ENCODE measurements at regions not wholly inside any gene's neighbourhood (a gene's known extent, or its start where the extent isn't known, plus 50 kb on each side); places are given as distances from the start of the nearest gene placed in this dataset.
"Not testable (repeated sequence)": the region's sequence is repeated elsewhere in the genome, so short reads cannot be mapped to it uniquely, and the experiment has no call there.

DNA sequence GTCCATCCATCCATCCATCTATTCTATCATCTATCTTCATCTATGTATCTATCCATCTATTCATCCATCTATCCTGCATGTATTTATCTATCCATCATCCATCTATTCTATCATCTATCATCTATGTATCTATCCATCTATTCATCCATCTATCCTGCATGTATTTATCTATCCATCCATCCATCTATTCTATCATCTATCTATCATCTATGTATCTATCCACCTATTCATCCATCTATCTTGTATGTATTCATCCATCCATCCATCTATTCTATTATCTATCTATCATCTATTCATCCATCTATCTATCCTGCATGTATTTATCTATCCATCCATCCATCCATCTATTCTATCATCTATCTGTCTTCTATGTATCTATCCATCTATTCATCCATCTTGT, 65.9 kb upstream of the PPP2R3B start:
- Histone ChIP-seq H3K36me3 (no peaks in the 10 kb centered on the region), H3K27ac (no peak overlapping the region), H3K9me3 (peaks cover 0 to 5% (median 2%) of the 10 kb centered on the region in 4 donors)

DNA sequence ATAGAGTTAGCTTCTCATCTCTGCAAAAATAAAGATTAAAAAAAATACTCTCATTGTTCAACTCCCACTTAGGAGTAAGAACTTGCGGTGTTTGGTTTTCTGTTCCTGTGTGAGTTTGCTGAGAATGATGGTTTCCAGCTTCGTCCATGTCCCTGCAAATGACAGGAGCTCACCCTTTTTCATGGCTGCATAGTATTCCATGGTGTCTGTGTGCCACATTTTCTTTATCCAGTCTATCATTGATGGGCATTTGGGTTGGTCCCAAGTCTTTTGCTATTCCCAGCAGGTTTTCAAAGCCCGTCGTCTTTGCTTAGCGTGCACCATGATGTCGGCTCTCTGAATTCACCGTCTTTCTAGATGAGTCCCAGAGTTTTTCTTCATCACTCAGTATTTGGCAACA, 67.8 kb upstream of the PPP2R3B start:
- not testable (repeated sequence) for H3K4me1 ChIP-seq; H3K27me3 ChIP-seq; H3K36me3 ChIP-seq; H3K9me3 ChIP-seq; H3K4me3 ChIP-seq; ATAC-seq (ENCODE audit: low FRiP score in 2 of 2); DNase-seq; H3K27ac ChIP-seq
- WGBS, 2 donors = 83 to 95% methylated on average over 7 of the region's 7 CpGs

More for the DNA sequence above, 65.9 kb upstream of the PPP2R3B start:
- no peak for DNase-seq
- no peaks in the 10 kb centered on the region for H3K27me3 ChIP-seq
- ATAC-seq (ENCODE audit: low FRiP score in 2 of 2) = no peak
- no peak overlapping the region for H3K4me3 ChIP-seq
- TF ChIP-seq, protein P1, sequence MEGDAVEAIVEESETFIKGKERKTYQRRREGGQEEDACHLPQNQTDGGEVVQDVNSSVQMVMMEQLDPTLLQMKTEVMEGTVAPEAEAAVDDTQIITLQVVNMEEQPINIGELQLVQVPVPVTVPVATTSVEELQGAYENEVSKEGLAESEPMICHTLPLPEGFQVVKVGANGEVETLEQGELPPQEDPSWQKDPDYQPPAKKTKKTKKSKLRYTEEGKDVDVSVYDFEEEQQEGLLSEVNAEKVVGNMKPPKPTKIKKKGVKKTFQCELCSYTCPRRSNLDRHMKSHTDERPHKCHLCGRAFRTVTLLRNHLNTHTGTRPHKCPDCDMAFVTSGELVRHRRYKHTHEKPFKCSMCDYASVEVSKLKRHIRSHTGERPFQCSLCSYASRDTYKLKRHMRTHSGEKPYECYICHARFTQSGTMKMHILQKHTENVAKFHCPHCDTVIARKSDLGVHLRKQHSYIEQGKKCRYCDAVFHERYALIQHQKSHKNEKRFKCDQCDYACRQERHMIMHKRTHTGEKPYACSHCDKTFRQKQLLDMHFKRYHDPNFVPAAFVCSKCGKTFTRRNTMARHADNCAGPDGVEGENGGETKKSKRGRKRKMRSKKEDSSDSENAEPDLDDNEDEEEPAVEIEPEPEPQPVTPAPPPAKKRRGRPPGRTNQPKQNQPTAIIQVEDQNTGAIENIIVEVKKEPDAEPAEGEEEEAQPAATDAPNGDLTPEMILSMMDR (IDR thresholded peaks at IDR 0.05) = no peak
- TF ChIP-seq POLR2AphosphoS5 (IDR thresholded peaks at IDR 0.05) (no peak), EP300 (IDR thresholded peaks at IDR 0.05) (no peak), POLR2A (IDR thresholded peaks at IDR 0.05) (no peak)
- no peaks in the 10 kb centered on the region for H3K4me1 ChIP-seq

DNA sequence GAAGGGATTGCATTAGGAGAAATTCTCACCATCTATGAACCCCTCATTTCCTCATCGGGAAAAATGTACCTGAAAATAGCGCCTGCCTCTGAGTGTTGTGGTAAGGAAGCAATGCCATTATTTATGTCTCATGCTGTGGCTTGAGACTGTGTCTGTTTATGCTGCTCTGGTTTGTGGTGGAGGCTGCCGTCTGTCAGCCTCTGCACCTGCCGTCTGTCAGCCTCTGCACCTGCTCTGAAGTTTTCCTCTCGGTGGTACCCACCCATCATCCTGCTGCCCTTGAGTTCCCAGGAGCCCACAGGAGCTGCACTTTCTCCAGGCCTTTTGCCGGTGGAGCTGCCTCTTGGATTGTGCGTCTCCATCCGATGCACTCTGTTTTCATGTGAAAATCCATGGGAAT, 68.5 kb upstream of the PPP2R3B start:
- WGBS, 2 donors = 51 to 52% methylated on average over 8 of the region's 8 CpGs
- no peak for TF ChIP-seq POLR2AphosphoS5 (IDR thresholded peaks at IDR 0.05)
- no peak for TF ChIP-seq EP300 (IDR thresholded peaks at IDR 0.05)
- TF ChIP-seq, protein P1 (IDR thresholded peaks at IDR 0.05) = no peak
- no peak for TF ChIP-seq POLR2A (IDR thresholded peaks at IDR 0.05)
- no peaks in the 10 kb centered on the region for H3K27me3 ChIP-seq
- no peaks in the 10 kb centered on the region for H3K4me1 ChIP-seq
- ATAC-seq (ENCODE audit: low FRiP score in 2 of 2) (no peak), DNase-seq (no peak)
- H3K36me3 ChIP-seq = no peaks in the 10 kb centered on the region
- H3K9me3 ChIP-seq = peaks cover 0 to 5% (median 2%) of the 10 kb centered on the region in 4 donors
- no peak overlapping the region for H3K27ac ChIP-seq
- H3K4me3 ChIP-seq = no peak overlapping the region

DNA sequence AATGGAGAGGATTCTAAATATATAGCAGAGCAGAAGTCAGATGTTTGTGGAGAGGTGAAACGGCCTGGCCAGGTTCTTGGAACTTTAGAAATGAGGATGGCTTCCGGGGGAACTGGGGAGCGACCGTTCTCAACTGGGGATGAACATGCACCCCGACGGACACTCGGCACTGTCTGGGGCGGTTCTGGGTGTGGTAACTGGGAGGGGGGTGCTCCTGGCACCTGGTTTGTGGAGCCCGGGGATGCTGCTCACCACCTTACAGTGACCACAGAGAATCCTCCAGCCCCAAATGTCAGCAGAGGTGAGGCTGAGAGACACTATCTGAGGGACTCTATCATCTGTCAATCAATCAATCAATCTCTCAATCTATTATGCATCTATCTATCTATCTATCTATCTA, 69.0 kb upstream of the PPP2R3B start:
- Histone ChIP-seq H3K4me1 (no peaks in the 10 kb centered on the region), H3K9me3 (peaks cover 0 to 5% (median 2%) of the 10 kb centered on the region in 4 donors), H3K27me3 (no peaks in the 10 kb centered on the region), H3K36me3 (no peaks in the 10 kb centered on the region), H3K4me3 (no peak overlapping the region), H3K27ac (no peak overlapping the region)
- no peak for ATAC-seq (ENCODE audit: low FRiP score in 2 of 2)
- no peak for TF ChIP-seq EP300 (IDR thresholded peaks at IDR 0.05)
- TF ChIP-seq POLR2A (IDR thresholded peaks at IDR 0.05) = no peak
- TF ChIP-seq, protein P1 (IDR thresholded peaks at IDR 0.05) = no peak
- no peak for TF ChIP-seq POLR2AphosphoS5 (IDR thresholded peaks at IDR 0.05)
- 56 to 71% methylated on average over 8 to 9 of the region's 9 CpGs for WGBS, 2 donors
- no peak for DNase-seq

DNA sequence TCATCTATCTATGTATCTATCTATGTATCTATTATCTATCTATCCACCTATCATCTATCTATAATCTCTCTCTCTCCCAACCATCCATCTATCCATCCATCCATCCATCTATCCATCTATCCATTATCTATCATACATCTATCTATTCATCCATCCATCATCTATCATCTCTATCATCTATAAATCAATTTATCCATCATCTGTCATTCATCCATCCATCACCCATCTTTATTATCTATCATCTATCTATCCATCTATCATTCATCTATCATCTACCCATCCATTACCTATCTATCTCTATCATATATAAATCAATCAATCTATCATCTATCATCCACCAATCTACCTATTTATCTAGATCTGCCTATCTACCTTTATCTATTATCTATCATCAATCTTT, 69.4 kb upstream of the PPP2R3B start:
- Histone ChIP-seq H3K4me3 (no peak overlapping the region), H3K4me1 (no peaks in the 10 kb centered on the region), H3K36me3 (no peaks in the 10 kb centered on the region), H3K9me3 (peaks cover 0 to 6% (median 2%) of the 10 kb centered on the region in 4 donors), H3K27ac (no peak overlapping the region), H3K27me3 (no peaks in the 10 kb centered on the region)
- ATAC-seq (ENCODE audit: low FRiP score in 2 of 2) (no peak), DNase-seq (no peak)
- no peak for TF ChIP-seq POLR2AphosphoS5 (IDR thresholded peaks at IDR 0.05)
- TF ChIP-seq POLR2A (IDR thresholded peaks at IDR 0.05) = no peak
- TF ChIP-seq, protein P1 (IDR thresholded peaks at IDR 0.05) = no peak

Data from upper lobe of left lung (tissue), 6 donors.